Hypothalamus (tissue), 51 donors: ENCODE measurements at regions not wholly inside any gene's neighbourhood (a gene's known extent, or its start where the extent isn't known, plus 50 kb on each side); places are given as distances from the start of the nearest gene placed in this dataset.
A peak's percentile ranks its signal among the peaks of the same experiment; 100 is the strongest.

ENCODE experiments used
- DNase-seq, 51 donors: peaks; one replicate each; lab custom pipeline; 2025; lab: John Stamatoyannopoulos, UW

DNA sequence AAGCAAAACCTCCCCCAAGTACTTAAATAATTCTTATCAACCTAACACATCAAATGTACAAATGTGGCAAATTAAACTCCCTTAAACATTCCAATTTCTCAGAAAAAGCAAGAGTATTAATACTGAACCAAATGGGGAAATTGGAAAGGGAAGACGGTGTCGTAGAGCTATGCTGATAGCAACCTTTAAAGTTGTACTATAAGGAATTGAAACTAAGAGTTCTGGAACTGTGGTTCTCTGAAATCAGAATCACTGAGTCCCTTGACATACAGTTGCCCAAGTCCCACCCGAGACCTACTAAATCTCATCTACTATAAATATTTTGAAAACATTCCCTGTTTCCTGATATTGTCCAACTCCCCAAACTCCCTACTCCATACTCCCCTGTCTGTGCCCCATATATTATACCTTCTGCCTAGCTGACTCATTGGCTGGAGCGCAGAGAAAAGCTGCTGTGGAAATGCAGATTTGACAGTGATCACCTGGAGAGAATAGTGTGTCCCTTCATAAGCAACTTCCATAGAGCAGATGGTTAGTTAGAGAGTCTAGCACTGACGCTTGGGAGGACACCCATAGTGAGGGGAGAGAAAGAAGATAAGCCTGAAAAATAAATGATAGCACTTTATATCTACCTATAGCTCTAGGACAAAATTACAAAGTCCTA, 51.4 kb upstream of the ITM2B start:
- no peak for DNase-seq

- no peak for DNase-seq
Measured at GRCh38 chr13:48178126-48178525, 54.9 kb upstream of the ITM2B start.

DNA sequence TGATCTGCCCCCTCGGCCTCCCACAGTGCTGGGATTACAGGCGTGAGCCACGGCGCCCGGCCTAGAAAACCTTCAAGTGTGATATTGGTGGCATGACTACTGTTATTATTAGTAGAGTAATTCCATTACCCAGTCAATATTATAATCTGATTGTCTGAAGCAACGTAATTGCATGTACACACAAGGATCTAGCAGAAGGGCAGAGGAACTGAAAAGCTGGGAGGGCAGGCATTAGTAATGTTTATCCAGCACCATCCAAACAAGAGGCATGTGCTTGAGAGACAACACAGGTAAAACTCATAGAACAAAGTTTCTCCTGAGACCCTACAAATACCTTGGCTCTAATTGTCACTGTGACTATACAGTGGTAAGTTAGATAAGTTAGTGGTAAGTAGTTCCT, 56.2 kb upstream of the ITM2B start:
- no peak for DNase-seq

- no peak for DNase-seq
Measured at GRCh38 chr13:48175185-48175584, 57.8 kb upstream of the ITM2B start.

DNA sequence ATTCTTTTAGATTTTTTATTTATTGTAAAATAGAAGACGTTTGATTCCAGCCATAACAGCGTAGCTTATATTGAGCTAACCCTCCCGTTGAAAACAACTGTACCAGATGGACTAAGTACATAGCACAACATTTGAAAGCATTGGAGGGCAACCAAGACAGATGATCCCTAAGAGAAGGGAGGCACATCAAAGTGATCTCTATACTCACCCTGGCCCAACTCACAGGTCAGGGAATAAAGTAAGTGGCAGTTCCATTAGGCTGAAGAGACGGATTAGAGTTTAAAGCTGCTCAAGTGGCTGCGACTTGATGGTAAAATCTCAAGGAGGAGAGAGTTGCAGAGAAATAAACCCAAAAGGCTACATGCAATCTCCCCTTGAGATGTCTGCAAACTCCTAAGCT, 65.1 kb upstream of the ITM2B start:
- DNase-seq, result no peak

- no peak for DNase-seq
Measured at GRCh38 chr13:48165727-48166126, 67.3 kb upstream of the ITM2B start.

- no peak for DNase-seq
Measured at GRCh38 chr13:48165063-48165462, 67.9 kb upstream of the ITM2B start.

GRCh38 chr13:48163061-48163460, 68.2 kb upstream of the MED4 start:
- DNase-seq, result no peak

GRCh38 chr13:48162217-48162616, 67.3 kb upstream of the MED4 start:
- DNase-seq, result no peak

- peak in 23 of 51 donors; percentile 2 to 44 (median 18) for DNase-seq
Measured at GRCh38 chr13:48161530-48162179, 66.8 kb upstream of the MED4 start.

- no peak for DNase-seq
Measured at GRCh38 chr13:48160606-48161278, 65.8 kb upstream of the MED4 start.

GRCh38 chr13:48159826-48160225, 64.9 kb upstream of the MED4 start:
- no peak for DNase-seq

DNA sequence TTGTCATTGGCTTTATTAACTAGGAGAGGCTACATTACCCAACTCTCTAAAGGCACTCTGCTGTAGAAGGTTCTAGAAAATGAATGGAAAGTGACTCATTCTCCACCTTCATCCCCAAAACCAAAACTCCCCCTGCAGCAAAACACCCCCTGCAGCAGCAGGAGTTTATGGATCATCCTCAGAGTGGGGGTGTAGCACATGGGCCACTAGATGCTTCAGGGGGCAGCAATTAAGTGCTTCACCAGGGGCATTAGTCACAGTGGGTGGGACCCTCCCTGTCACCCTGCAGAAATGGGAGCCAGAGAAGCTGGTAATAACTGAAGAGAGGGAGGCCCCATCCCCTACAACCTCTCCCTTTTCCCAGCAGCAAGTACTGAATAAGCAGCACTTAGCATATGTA, 64.5 kb upstream of the MED4 start:
- DNase-seq, result no peak

- DNase-seq, result no peak
Measured at GRCh38 chr13:48158915-48159314, 64.0 kb upstream of the MED4 start.

DNA sequence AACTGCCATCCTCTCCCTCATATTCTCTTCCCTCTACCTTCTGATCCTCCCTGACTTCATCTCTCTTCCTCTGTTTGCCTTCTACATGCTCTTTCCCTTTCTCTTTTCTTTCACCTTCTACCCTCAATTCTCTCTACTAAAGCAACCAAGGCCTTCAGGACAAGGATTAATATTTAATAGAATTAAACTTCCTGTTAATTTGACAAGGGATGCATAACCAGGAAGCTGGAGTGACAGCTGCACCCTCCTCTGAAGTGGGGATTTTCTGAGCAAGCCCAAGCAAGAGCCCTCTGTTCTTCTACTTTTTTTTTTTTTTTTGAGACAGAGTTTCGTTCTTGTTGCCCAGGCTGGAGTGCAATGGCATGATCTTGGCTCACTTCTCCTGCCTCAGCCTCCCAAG, 63.4 kb upstream of the MED4 start:
- no peak for DNase-seq

- peak in 2 of 51 donors; percentile 7 to 26 for DNase-seq
Measured at GRCh38 chr13:48156466-48156865, 61.6 kb upstream of the MED4 start.

DNA sequence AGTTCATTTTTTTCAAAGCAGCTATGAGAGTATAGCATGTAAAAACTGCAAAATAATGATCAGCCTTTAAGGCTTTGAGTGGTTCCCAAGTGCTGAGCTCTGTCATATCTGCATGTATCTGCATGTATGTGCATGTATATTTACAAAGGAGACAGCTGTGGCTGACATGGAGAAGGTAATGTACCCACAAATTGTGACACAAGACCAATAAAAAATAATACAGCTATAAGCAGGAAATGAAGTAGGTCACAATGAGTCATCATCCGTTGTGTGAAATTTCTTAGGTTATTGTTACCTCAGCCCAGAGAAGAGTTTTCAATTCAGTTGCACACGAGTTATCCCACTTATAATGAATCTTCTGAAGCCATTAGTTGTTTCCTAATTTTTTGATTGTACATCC, 60.9 kb upstream of the MED4 start:
- peak in 1 of 51 donors; percentile 2 for DNase-seq

DNA sequence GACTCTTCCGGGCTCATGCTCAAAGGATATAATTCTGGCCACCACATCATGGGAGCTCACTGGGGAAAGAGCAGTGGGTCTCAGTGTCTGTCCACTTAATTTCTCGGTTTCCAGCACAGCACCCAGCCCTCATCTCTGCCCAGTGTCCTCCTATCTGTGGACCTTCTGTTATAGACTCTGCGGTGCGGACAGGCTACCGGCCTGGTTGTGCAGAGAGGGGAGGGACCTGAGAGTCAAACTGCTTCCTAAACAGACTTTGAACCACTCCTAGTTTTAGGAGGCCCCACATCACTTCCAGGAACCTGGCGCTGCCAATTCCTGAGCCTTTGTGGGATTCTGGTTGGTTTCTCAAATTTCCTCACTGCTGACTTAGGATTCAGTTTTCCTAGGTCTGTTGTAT, 59.8 kb upstream of the MED4 start:
- DNase-seq, result no peak

GRCh38 chr13:48153186-48153585, 58.3 kb upstream of the MED4 start:
- no peak for DNase-seq

GRCh38 chr13:48151363-48152161, 56.7 kb upstream of the MED4 start:
- no peak for DNase-seq

- DNase-seq, result no peak
Measured at GRCh38 chr13:48148454-48148853, 53.5 kb upstream of the MED4 start.
